Suprapubic skin (tissue), 3 donors: ENCODE measurements at regions not wholly inside any gene's neighbourhood (a gene's known extent, or its start where the extent isn't known, plus 50 kb on each side); places are given as distances from the start of the nearest gene placed in this dataset.

ENCODE experiments used
- CTCF ChIP-seq, 2 donors: fragments of 200-600 bp in 1 of 2; fragments of 450-650 bp in 1 of 2; sonication (generic) in 1 of 2; IDR thresholded peaks; one replicate each; pipeline ENCODE4 v1.5.1; 2016 to 2019; ENCODE audit warnings: antibody characterized with exemption in 2 of 2, mild to moderate bottlenecking in 1 of 2, moderate library complexity in 1 of 2
- EP300 ChIP-seq: sonication (generic); formaldehyde crosslinking; IDR thresholded peaks from one replicate; pipeline ENCODE4 v1.6.1; 2017; ENCODE audit warnings: antibody characterized with exemption
- POLR2A ChIP-seq, 2 donors: fragments of 450-650 bp; IDR thresholded peaks; one replicate each; pipeline ENCODE4 v1.6.1; 2017; ENCODE audit warnings: antibody characterized with exemption in 2 of 2, mild to moderate bottlenecking in 2 of 2, moderate library complexity in 2 of 2

- TF ChIP-seq CTCF (IDR thresholded peaks at IDR 0.05) (no peak), POLR2A (IDR thresholded peaks at IDR 0.05) (no peak), EP300 (no peak)
Observed at GRCh38 chr16:51683882-51684281, 532.8 kb upstream of the SALL1 start.
